ENCODE measurements at regions not wholly inside any gene's neighbourhood (a gene's known extent, or its start where the extent isn't known, plus 50 kb on each side); places are given as distances from the start of the nearest gene placed in this dataset.

DNA sequence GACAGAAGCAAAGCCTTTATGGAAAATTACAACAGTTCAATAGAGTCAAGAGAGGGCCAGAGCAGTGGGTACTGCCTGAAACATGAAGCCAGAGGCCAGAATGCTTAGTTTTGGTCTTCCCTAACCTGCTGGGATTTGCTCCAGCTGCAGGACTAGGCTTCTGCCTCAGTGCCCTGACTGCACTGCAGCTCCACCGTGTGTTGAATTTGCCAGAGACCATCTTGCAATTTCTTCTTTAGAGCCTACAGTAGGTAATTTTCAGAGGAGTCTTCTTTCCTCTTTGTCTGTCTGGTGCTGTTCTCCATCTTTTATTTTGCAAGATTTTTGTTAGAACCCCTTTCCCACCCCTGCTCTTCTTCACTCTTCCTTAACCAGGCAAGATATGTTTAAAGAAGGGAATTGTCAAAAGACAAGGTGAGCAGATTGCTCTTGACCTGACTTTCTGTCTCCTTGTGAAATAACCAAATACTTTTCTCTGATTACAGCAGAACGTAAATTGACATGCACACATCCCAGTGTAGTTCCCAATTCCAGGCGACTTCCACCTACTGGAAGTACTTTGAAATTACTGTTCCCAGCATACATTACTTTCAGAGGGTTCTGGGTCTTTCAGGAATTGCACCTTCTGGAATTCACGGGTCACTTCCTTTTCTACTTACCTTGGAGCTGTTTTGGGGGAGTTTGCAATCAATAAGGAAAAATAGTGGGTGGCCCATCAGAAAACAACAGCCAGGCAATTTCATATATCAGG, 161.2 kb downstream of the MINAR1 start:
- H3K9me3 ChIP-seq (ENCODE audit: control extremely low read depth in 1 of 3, control insufficient read depth in 2 of 3, insufficient read depth in 1 of 3, low read length in 2 of 3), result peaks cover 0 to 3% (median 0%) of the 10 kb centered on the region in 3 donors
- ChIA-PET CTCF (no interaction called here), POLR2A (no interaction called here)
- ATAC-seq (ENCODE audit: low read depth), result no peak
- H3K4me3 ChIP-seq (ENCODE audit: control extremely low read depth in 1 of 5, extremely low read depth in 1 of 5, insufficient read depth in 1 of 5, low read depth in 2 of 5, low read length in 4 of 5), result no peak overlapping the region
- H3K4me2 ChIP-seq (replicated peaks; ENCODE audit: low read depth, low read length, poor library complexity, severe bottlenecking), result no peak overlapping the region
- no peaks in the 10 kb centered on the region for H3K4me1 ChIP-seq (ENCODE audit: control insufficient read depth in 2 of 2, insufficient read depth in 2 of 2, low read length in 2 of 2)
- peaks cover 0 to 9% (median 2%) of the 10 kb centered on the region in 4 experiments for H3K27me3 ChIP-seq (replicated peaks in 1 of 4; ENCODE audit: control extremely low read depth in 1 of 4, control insufficient read depth in 3 of 4, insufficient read depth in 4 of 4, low read length in 3 of 4)
- Mint-ChIP-seq H3K4me1 (no peaks in the 10 kb centered on the region), H3K27ac (no peak overlapping the region), H3K27me3 (peaks cover 27% of the 10 kb centered on the region), H3K9me3 (ENCODE audit: insufficient read depth) (no peaks in the 10 kb centered on the region), H3K4me3 (no peak overlapping the region)
- no peak overlapping the region for H3K27ac ChIP-seq (ENCODE audit: low read length in 2 of 2)
- TF ChIP-seq, protein P1, sequence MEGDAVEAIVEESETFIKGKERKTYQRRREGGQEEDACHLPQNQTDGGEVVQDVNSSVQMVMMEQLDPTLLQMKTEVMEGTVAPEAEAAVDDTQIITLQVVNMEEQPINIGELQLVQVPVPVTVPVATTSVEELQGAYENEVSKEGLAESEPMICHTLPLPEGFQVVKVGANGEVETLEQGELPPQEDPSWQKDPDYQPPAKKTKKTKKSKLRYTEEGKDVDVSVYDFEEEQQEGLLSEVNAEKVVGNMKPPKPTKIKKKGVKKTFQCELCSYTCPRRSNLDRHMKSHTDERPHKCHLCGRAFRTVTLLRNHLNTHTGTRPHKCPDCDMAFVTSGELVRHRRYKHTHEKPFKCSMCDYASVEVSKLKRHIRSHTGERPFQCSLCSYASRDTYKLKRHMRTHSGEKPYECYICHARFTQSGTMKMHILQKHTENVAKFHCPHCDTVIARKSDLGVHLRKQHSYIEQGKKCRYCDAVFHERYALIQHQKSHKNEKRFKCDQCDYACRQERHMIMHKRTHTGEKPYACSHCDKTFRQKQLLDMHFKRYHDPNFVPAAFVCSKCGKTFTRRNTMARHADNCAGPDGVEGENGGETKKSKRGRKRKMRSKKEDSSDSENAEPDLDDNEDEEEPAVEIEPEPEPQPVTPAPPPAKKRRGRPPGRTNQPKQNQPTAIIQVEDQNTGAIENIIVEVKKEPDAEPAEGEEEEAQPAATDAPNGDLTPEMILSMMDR (IDR thresholded peaks at IDR 0.05), result no peak
- TF ChIP-seq EZH2 (IDR thresholded peaks at IDR 0.05; ENCODE audit: borderline replicate concordance, insufficient read depth, low read depth, low read length, poor library complexity, severe bottlenecking), result no peak
- H2AFZ ChIP-seq (ENCODE audit: insufficient read depth, low read depth, low read length, poor library complexity, severe bottlenecking), result no peak overlapping the region
- no peak for DNase-seq
- no peaks in the 10 kb centered on the region for H4K20me1 ChIP-seq (ENCODE audit: control insufficient read depth, insufficient read depth, low read length, poor library complexity, severe bottlenecking)
- H3K79me2 ChIP-seq (ENCODE audit: control insufficient read depth, insufficient read depth, low read length), result no peaks in the 10 kb centered on the region
- 60% methylated on average over 2 of the region's 4 CpGs for WGBS (ENCODE audit: insufficient coverage)
- no peaks in the 10 kb centered on the region for H3K36me3 ChIP-seq (replicated peaks in 1 of 2; ENCODE audit: control extremely low read depth in 1 of 2, control insufficient read depth in 1 of 2, extremely low read depth in 1 of 2, insufficient read depth in 2 of 2, low read length in 1 of 2)
- H3K9ac ChIP-seq (ENCODE audit: low read length), result no peak overlapping the region
- intact Hi-C loops (cut with micrococcal nuclease), result no loop called here

DNA sequence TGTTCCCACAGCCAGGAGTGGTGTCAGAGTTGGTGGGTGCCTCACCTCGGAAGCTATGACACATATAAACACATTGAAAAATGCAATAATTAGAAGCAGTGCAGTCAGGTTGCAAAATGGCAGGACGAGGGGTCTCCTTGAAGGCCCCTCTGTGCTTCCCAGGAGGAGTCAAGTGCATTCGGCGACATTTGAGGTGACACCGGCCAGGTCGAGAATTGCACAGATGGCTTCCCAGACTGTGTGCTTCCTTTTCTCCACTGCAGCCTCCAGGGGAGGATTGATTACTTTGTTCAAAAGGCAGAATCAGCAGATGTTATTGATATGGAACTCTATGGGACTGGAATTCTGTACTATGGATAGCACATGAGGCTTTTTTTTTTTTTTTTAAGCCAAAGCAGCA, 163.2 kb downstream of the MINAR1 start:
- CTCF ChIA-PET, result no interaction called here
- DNase-seq (no peak), ATAC-seq (ENCODE audit: low read depth) (no peak)
- no peak overlapping the region for H3K27ac Mint-ChIP-seq
- Histone ChIP-seq H3K9ac (ENCODE audit: low read length) (no peak overlapping the region), H3K4me1 (ENCODE audit: control insufficient read depth in 2 of 2, insufficient read depth in 2 of 2, low read length in 2 of 2) (no peaks in the 10 kb centered on the region), H3K27me3 (replicated peaks in 1 of 4; ENCODE audit: control extremely low read depth in 1 of 4, control insufficient read depth in 3 of 4, insufficient read depth in 4 of 4, low read length in 3 of 4) (peaks cover 0 to 6% (median 0%) of the 10 kb centered on the region in 4 experiments), H2AFZ (ENCODE audit: insufficient read depth, low read depth, low read length, poor library complexity, severe bottlenecking) (no peak overlapping the region), H3K79me2 (ENCODE audit: control insufficient read depth, insufficient read depth, low read length) (no peaks in the 10 kb centered on the region), H3K9me3 (ENCODE audit: control extremely low read depth in 1 of 3, control insufficient read depth in 2 of 3, insufficient read depth in 1 of 3, low read length in 2 of 3) (peaks cover 0 to 3% (median 0%) of the 10 kb centered on the region in 3 donors), H4K20me1 (ENCODE audit: control insufficient read depth, insufficient read depth, low read length, poor library complexity, severe bottlenecking) (no peaks in the 10 kb centered on the region), H3K4me3 (ENCODE audit: control extremely low read depth in 1 of 5, extremely low read depth in 1 of 5, insufficient read depth in 1 of 5, low read depth in 2 of 5, low read length in 4 of 5) (no peak overlapping the region), H3K36me3 (replicated peaks in 1 of 2; ENCODE audit: control extremely low read depth in 1 of 2, control insufficient read depth in 1 of 2, extremely low read depth in 1 of 2, insufficient read depth in 2 of 2, low read length in 1 of 2) (no peaks in the 10 kb centered on the region), H3K4me2 (replicated peaks; ENCODE audit: low read depth, low read length, poor library complexity, severe bottlenecking) (no peak overlapping the region), H3K27ac (ENCODE audit: low read length in 2 of 2) (no peak overlapping the region)
- 82% methylated on average over 3 of the region's 6 CpGs for WGBS (ENCODE audit: insufficient coverage)
- intact Hi-C loops (cut with micrococcal nuclease), result loop anchor here (5.0 kb wide), 1 partner anchor 242 kb away; no protein-coding TSS in a partner anchor
- TF ChIP-seq, protein P1 (IDR thresholded peaks at IDR 0.05), result no peak
- no peak for TF ChIP-seq EZH2 (IDR thresholded peaks at IDR 0.05; ENCODE audit: borderline replicate concordance, insufficient read depth, low read depth, low read length, poor library complexity, severe bottlenecking)
- H3K9me3 Mint-ChIP-seq (ENCODE audit: insufficient read depth), result no peaks in the 10 kb centered on the region
- POLR2A ChIA-PET, result no interaction called here
- no peaks in the 10 kb centered on the region for H3K4me1 Mint-ChIP-seq
- peaks cover 32% of the 10 kb centered on the region for H3K27me3 Mint-ChIP-seq
- no peak overlapping the region for H3K4me3 Mint-ChIP-seq

Measured in B cell (primary cell).